OCI-LY3 (cell line): ENCODE measurements at regions not wholly inside any gene's neighbourhood (a gene's known extent, or its start where the extent isn't known, plus 50 kb on each side); places are given as distances from the start of the nearest gene placed in this dataset.

ENCODE experiments used
- H2AFZ ChIP-seq: fragments of 200-600, 300-600 bp; shearing (Covaris generic); 2 replicates; pipeline ENCODE4 v1.6.0; 2014; ENCODE audit warnings: antibody characterized with exemption, low read depth, low read length
- H3K27ac ChIP-seq: fragments of 200-600, 300-600 bp; sonication (generic); 2 replicates; pipeline ENCODE4 v1.5.1; 2014; ENCODE audit warnings: mild to moderate bottlenecking, low read length, moderate library complexity, mixed read lengths
- H3K27me3 ChIP-seq: fragments of 200-600, 300-600 bp; sonication (generic); 2 replicates; pipeline ENCODE4 v1.6.1; 2014; ENCODE audit warnings: low read depth, low read length, mixed read lengths
- H3K36me3 ChIP-seq: fragments of 200-600, 300-600 bp; sonication (generic); replicated peaks from 2 replicates; pipeline ENCODE3; 2014; ENCODE audit warnings: low read depth, low read length, mixed read lengths
- H3K4me1 ChIP-seq: fragments of 300-600, 200-600 bp; sonication (generic); 2 replicates; pipeline ENCODE4 v1.6.1; 2014; ENCODE audit warnings: low read length, mixed read lengths
- H3K4me2 ChIP-seq: fragments of 200-600, 300-600 bp; sonication (generic); 2 replicates; pipeline ENCODE4 v1.6.1; 2014; ENCODE audit warnings: low read length, mixed read lengths
- H3K4me3 ChIP-seq: fragments of 300-600, 200-600 bp; sonication (generic); 2 replicates; pipeline ENCODE4 v1.5.1; 2014; ENCODE audit warnings: antibody characterized with exemption, mild to moderate bottlenecking, low read length, moderate library complexity
- H3K79me2 ChIP-seq: fragments of 300-600, 200-600 bp; shearing (Covaris generic); 2 replicates; pipeline ENCODE4 v1.6.1; 2014; ENCODE audit warnings: mild to moderate bottlenecking, low read length, mixed read lengths
- H3K9ac ChIP-seq: fragments of 300-600, 200-600 bp; shearing (Covaris generic); 2 replicates; pipeline ENCODE4 v1.6.0; 2014; ENCODE audit warnings: mild to moderate bottlenecking, low read length, moderate library complexity
- H3K9me3 ChIP-seq: fragments of 200-600, 300-600 bp; shearing (Covaris generic); 2 replicates; pipeline ENCODE4 v1.6.1; 2014; ENCODE audit warnings: low read length, mixed read lengths; ENCODE audit not compliant: insufficient read depth
- H4K20me1 ChIP-seq: fragments of 200-600, 300-600 bp; sonication (generic); 2 replicates; pipeline ENCODE4 v1.6.1; 2016; ENCODE audit warnings: low read length, mixed read lengths; ENCODE audit not compliant: insufficient read depth
- CTCF ChIP-seq: fragments of 200-600, 300-600 bp; sonication (generic); IDR thresholded peaks from 2 replicates; pipeline ENCODE4 v1.5.1; 2014; ENCODE audit warnings: antibody characterized with exemption, low read length, low read depth
- EZH2phosphoT487 ChIP-seq: fragments of 200-600 bp; shearing (Covaris generic); IDR thresholded peaks from 2 replicates; pipeline ENCODE4 v1.6.1; 2018; ENCODE audit warnings: antibody characterized with exemption, mixed run types, low read depth

DNA sequence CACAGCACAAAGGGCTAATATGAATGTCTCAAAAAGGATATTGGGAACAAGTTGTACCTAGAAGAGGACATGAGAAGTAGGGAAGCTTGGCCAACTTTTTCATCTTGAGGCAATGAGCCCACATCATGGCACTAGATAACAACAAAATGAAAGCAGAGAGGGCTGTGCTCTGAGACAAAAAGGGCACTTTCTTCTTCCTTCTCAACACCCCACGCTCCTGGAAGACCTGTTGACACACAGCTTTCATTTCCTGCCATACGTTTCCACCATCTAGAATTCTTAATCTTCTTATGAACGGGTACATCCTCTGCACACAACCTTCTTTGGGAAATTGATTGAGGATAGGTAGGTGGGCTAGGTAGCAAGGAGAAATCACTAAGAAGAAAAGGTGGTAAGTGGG lies 187.8 kb upstream of the STXBP5 start:
- Histone ChIP-seq H3K4me3 (no peak overlapping the region), H2AFZ (no peak overlapping the region), H3K79me2 (no peaks in the 10 kb centered on the region), H3K4me1 (no peaks in the 10 kb centered on the region), H3K9ac (no peak overlapping the region), H3K36me3 (no peaks in the 10 kb centered on the region), H3K4me2 (no peak overlapping the region), H3K27ac (no peak overlapping the region), H3K27me3 (no peaks in the 10 kb centered on the region), H3K9me3 (no peaks in the 10 kb centered on the region), H4K20me1 (no peaks in the 10 kb centered on the region)
- TF ChIP-seq EZH2phosphoT487, result no peak
- TF ChIP-seq CTCF, result no peak

DNA sequence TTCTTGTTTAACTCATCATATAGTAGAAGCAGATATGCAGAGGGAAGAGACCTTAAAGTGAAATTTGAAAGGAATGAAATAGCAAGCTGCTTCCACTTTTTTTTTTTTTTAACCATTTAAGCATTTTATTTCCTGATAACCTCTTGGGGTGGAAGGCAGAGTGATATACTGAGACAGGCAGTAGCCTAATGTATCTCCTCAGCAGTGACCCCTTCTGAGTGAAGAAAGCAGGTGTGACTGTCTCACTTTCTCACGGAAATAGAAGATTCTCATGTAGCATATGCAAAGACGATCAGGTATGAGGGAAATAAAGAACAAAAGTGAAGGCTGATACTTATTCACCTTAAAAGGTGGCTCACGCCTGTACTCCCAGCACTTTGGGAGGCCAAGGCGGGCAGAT lies 187.1 kb upstream of the STXBP5 start:
- H3K4me2 ChIP-seq, result no peak overlapping the region
- H3K4me1 ChIP-seq, result no peaks in the 10 kb centered on the region
- H3K27me3 ChIP-seq, result no peaks in the 10 kb centered on the region
- no peaks in the 10 kb centered on the region for H3K9me3 ChIP-seq
- TF ChIP-seq EZH2phosphoT487 (no peak), CTCF (no peak)
- H3K4me3 ChIP-seq, result no peak overlapping the region
- no peaks in the 10 kb centered on the region for H3K79me2 ChIP-seq
- no peak overlapping the region for H3K27ac ChIP-seq
- H4K20me1 ChIP-seq, result no peaks in the 10 kb centered on the region
- no peak overlapping the region for H2AFZ ChIP-seq
- H3K9ac ChIP-seq, result no peak overlapping the region
- no peaks in the 10 kb centered on the region for H3K36me3 ChIP-seq

- no peak overlapping the region for H2AFZ ChIP-seq
These were observed 185.2 kb upstream of the STXBP5 start for GRCh38 chr6:147019001-147019400.

GRCh38 chr6:147022041-147022440 lies 182.2 kb upstream of the STXBP5 start:
- no peaks in the 10 kb centered on the region for H3K9me3 ChIP-seq
- H3K4me2 ChIP-seq, result no peak overlapping the region
- no peaks in the 10 kb centered on the region for H4K20me1 ChIP-seq
- no peaks in the 10 kb centered on the region for H3K4me1 ChIP-seq
- no peaks in the 10 kb centered on the region for H3K27me3 ChIP-seq
- H2AFZ ChIP-seq, result no peak overlapping the region
- no peak overlapping the region for H3K27ac ChIP-seq
- TF ChIP-seq EZH2phosphoT487, result no peak
- no peak for TF ChIP-seq CTCF
- no peak overlapping the region for H3K9ac ChIP-seq
- no peaks in the 10 kb centered on the region for H3K79me2 ChIP-seq
- no peaks in the 10 kb centered on the region for H3K36me3 ChIP-seq
- H3K4me3 ChIP-seq, result no peak overlapping the region

More at GRCh38 chr6:147019001-147019400, 185.2 kb upstream of the STXBP5 start:
- Histone ChIP-seq H3K4me3 (no peak overlapping the region), H3K79me2 (no peaks in the 10 kb centered on the region), H3K27me3 (no peaks in the 10 kb centered on the region), H3K27ac (no peak overlapping the region), H4K20me1 (no peaks in the 10 kb centered on the region), H3K4me2 (no peak overlapping the region), H3K9me3 (no peaks in the 10 kb centered on the region), H3K36me3 (no peaks in the 10 kb centered on the region), H3K9ac (no peak overlapping the region), H3K4me1 (no peaks in the 10 kb centered on the region)
- TF ChIP-seq CTCF, result no peak
- no peak for TF ChIP-seq EZH2phosphoT487
